GM12873 (cell line): ENCODE measurements at regions not wholly inside any gene's neighbourhood (a gene's known extent, or its start where the extent isn't known, plus 50 kb on each side); places are given as distances from the start of the nearest gene placed in this dataset.

Source experiments
- TF ChIP-seq, protein P1 (sequence below): IDR thresholded peaks from 2 replicates; pipeline ENCODE4 v1.5.1; 2012; ENCODE audit warnings: low read depth, mild to moderate bottlenecking, moderate library complexity, low read length, control low read depth; ENCODE audit not compliant: insufficient read depth; ENCODE audit errors: missing control alignments

DNA sequence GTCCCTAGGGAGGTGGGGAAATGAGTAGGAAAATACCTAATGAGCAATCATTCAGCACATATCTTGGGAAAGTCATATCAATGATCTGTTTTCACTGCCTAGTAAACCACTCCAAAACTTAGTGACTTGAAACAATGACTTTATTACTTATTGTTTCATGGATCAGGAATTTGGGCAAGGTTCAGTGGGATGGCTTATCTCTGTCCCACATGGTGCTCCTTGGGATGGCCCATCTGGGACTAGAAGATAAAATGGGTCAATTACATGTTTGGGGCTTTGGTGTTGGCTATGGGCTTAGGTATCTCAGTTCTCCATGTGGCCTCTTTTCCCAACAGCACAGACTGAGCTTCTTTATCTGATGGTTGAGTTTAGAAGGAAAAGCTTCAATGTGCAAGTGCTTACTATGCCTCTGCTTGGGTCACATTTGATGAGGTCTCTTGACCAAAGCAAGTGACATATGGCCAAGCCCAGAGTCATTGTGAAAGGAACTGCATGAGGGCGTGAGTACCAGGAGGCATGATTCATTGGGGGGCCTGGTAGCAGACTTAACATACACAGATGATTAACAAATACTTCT lies 218.1 kb upstream of the TNP1 start:
- TF ChIP-seq, protein P1, sequence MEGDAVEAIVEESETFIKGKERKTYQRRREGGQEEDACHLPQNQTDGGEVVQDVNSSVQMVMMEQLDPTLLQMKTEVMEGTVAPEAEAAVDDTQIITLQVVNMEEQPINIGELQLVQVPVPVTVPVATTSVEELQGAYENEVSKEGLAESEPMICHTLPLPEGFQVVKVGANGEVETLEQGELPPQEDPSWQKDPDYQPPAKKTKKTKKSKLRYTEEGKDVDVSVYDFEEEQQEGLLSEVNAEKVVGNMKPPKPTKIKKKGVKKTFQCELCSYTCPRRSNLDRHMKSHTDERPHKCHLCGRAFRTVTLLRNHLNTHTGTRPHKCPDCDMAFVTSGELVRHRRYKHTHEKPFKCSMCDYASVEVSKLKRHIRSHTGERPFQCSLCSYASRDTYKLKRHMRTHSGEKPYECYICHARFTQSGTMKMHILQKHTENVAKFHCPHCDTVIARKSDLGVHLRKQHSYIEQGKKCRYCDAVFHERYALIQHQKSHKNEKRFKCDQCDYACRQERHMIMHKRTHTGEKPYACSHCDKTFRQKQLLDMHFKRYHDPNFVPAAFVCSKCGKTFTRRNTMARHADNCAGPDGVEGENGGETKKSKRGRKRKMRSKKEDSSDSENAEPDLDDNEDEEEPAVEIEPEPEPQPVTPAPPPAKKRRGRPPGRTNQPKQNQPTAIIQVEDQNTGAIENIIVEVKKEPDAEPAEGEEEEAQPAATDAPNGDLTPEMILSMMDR, result no peak

DNA sequence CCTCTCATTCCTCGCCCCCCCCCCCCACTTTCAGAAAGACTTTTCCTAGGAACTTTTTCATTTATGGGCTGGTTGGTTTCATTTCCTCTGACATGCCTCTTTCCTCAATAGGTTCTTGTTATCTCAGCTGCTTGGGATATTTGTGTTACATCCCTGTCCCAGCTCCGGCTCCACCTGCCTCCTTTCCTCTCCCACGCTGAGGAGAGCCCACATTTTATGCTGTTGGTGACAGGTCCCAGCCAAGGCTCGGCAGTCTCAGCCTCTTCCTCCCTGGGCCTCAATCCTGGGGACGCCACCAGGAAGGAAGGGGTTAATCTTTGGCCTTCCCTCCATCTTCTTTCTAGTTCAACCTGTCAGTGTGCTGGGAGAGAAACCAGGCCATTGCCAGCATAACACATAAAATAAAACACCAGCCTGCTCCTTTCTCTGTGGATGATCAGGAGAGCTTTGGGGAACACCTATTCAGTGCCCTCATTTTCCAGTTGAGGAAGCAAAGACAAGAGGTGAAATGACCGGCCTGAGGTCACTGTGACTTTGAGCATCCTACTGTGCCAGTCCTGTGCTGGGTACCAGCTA lies 216.9 kb upstream of the TNP1 start:
- TF ChIP-seq, protein P1, result no peak

DNA sequence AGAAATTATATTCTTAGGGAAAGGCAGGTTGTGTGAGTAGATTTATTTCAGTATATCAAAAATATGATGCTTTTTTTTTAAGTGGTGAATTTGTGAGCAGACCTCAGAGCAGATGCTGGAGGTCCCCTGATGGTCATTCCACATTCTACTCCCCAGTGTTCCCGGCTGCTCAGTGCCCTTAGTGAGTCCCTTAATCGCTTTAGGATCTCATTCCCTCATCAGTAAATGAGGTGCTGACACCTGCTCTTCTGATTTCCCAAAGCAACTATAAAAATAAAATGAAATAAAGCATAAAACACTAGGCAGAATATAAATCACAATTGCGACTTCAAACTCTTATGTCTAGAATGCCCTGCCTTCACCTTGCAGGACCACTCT lies 216.2 kb upstream of the TNP1 start:
- TF ChIP-seq, protein P1, result no peak

DNA sequence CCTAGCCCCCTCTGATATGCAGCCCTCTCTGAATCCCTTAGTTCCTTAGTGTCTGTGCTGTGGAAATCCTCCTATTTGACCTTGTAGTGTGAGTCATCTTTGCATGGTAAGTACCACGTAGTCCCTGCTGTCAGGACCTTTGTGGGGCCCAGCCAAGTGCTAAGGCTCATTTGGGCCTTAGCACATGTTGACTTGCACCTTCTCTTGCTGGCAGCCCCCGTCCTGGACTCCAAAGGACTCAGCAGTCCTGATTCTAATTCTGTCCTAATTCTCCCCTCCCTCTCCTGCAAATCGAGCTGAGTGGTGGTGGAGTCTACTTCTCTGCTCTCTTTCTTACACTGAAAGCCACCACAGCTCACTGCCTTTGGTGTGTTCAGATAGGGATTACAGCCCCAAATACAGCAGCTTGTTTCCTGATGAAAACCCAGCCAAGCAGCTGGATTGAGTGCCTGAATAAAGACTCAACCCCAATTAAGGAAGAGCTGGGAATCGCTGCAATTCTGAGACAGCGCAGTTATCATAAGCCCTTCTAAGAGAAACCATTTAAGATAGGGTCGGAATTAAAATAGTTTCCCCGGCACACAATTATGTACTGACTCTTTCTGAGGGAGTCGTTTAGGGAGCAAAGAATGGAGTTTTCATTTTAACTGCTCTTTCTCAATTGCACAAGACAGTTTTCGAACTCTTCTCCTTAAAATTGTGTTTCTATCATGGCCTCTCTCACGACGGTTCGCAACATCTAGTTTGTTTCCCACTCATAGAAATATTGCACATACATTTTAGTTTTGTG lies 215.6 kb upstream of the TNP1 start:
- TF ChIP-seq, protein P1, result no peak

DNA sequence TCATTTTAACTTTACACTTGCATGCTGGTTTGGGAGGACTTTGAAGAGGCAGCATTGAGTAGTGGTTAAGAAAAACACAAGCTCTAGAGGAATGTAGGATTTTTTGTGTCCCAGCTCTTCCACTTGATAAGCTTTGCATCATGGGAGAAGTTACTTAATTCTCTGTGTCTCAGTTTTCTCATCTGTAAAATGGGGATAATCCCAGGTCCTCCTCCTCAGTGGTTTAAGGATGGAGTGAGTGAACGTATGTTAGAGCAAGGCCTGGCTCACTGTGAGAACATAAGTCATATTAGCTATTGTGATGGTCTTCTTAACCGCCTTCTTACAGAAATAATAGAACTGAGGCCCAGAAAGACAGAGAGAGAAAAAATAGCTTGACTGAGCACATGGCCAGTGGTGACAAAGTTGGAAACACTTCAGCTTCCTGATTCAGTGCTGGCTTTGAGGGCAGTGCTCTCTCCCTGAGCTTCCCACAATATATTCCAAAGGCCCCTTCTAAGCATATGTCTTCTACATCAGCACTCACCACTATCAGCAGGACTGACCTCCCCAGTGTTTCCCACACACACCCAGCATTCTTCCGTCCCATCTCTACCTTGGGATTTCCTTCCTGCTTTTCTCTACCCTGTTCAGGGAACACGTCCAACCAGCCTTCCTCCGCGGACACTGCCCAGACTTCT lies 214.9 kb upstream of the TNP1 start:
- TF ChIP-seq, protein P1, result no peak

DNA sequence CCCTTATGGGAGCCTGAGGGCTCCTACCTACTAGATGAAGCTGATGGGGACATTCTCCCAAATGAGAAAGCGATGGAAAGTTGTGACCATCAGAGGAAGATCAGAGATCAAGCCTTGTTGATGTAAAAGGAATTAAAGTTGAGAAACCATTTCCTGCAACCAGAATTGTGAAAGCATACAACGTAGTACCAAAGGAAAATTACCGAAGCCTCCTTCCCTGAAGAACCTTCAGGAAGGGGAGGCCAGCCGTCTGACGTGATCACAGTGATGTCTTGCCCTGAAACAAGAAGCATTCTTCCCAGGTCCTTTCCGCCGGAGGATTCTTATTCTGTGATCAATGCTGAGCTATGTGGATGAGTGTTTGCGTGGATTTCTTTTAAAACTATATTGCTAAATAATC lies 211.6 kb upstream of the TNP1 start:
- TF ChIP-seq, protein P1, result no peak

DNA sequence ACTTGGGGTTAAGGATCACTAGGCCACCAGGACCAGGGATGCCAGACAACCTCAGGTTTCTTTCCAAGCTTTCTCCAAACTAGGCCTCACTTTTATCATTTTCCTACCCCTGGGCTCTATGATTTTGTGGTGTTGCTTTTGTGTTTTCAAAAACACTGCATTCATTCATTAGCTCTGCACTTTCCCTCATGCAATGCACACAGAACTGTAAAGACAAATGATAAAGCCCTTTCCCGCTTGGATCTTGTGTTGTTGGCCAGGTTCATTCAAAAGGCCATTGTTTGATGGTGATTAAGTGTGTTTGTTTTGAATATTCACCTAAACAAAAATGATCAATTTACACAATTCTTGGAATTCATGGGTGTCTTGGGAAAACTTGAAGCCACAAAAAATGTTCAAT lies 210.7 kb upstream of the TNP1 start:
- TF ChIP-seq, protein P1, result no peak
